B cell (primary cell): ENCODE measurements at regions not wholly inside any gene's neighbourhood (a gene's known extent, or its start where the extent isn't known, plus 50 kb on each side); places are given as distances from the start of the nearest gene placed in this dataset.

Experiments
- EZH2 ChIP-seq: IDR thresholded peaks from 2 replicates; pipeline ENCODE4 v1.6.1; 2012; ENCODE audit warnings: borderline replicate concordance, low read depth, mild to moderate bottlenecking, moderate library complexity, low read length; ENCODE audit not compliant: insufficient read depth, poor library complexity, severe bottlenecking
- TF ChIP-seq, protein P1 (sequence below): fragments of 200-600 bp; IDR thresholded peaks from one replicate; pipeline ENCODE4 v1.8.0; 2022; ENCODE audit warnings: antibody characterized with exemption, mild to moderate bottlenecking

DNA sequence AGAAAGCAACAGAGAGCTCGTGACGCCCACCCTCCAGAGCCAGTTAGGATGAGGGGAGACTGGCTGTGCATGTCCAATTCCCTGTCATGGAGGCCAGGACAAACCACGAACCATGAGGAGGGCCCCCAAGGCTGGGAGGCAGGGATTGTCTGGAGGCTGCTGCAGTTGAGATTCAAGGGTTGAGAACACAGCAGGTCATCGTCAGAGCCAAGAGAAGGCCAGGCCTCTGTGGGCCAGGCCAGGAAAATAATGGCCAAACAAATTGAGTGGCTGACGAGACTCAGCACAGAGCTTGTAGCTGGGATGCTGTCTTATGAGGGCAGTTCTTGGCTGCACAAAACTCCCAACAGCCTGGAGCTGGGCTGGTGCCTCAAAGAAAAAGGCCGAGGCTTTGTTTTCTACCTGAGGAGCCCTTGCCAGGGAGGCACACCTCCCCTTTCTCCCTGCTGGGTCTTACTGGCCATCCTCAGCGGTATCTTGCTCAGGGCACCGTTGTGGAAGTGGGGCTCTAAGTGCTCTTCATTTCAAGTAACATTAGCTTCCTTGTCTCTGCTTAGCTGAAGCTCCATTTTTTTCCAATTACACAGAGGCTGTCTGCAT, 665.9 kb downstream of the BCL11B start:
- TF ChIP-seq EZH2, result no peak
- TF ChIP-seq, protein P1, sequence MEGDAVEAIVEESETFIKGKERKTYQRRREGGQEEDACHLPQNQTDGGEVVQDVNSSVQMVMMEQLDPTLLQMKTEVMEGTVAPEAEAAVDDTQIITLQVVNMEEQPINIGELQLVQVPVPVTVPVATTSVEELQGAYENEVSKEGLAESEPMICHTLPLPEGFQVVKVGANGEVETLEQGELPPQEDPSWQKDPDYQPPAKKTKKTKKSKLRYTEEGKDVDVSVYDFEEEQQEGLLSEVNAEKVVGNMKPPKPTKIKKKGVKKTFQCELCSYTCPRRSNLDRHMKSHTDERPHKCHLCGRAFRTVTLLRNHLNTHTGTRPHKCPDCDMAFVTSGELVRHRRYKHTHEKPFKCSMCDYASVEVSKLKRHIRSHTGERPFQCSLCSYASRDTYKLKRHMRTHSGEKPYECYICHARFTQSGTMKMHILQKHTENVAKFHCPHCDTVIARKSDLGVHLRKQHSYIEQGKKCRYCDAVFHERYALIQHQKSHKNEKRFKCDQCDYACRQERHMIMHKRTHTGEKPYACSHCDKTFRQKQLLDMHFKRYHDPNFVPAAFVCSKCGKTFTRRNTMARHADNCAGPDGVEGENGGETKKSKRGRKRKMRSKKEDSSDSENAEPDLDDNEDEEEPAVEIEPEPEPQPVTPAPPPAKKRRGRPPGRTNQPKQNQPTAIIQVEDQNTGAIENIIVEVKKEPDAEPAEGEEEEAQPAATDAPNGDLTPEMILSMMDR, result no peak
